HEK293 (cell line): ENCODE measurements at regions not wholly inside any gene's neighbourhood (a gene's known extent, or its start where the extent isn't known, plus 50 kb on each side); places are given as distances from the start of the nearest gene placed in this dataset.
A peak's percentile ranks its signal among the peaks of the same experiment; 100 is the strongest.

Source experiments
- CTCF ChIA-PET: fragments of 350-600 bp; formaldehyde crosslinking; extraction: SDS; loops from one replicate; lab custom pipeline; 2021; ENCODE audit warnings: antibody characterized with exemption; lab: Yijun Ruan, JAX
- POLR2A ChIA-PET: fragments of 300-600 bp; formaldehyde crosslinking; extraction: SDS; loops from one replicate; lab custom pipeline; 2020; ENCODE audit warnings: antibody characterized with exemption, inconsistent platforms; lab: Yijun Ruan, JAX
- H3K27ac ChIP-seq: fragments of 200-500 bp; sonication (Bioruptor generic); 2 replicates; pipeline ENCODE4 v1.5.1; 2014; ENCODE audit warnings: low read depth, low read length, control low read depth, inconsistent platforms; ENCODE audit errors: extremely low read depth
- H3K36me3 ChIP-seq, 2 experiments: fragments of 200-500 bp in 1 of 2; sonication (Bioruptor generic) in 1 of 2; 1 replicate in 1 of 2; 2 replicates in 1 of 2; pipeline ENCODE4 v1.5.1; 2014 to 2017; ENCODE audit warnings: inconsistent platforms in 2 of 2, low read length in 2 of 2; ENCODE audit not compliant: control insufficient read depth in 2 of 2, insufficient read depth in 1 of 2
- H3K4me1 ChIP-seq: fragments of 200-500 bp; sonication (Bioruptor generic); 2 replicates; pipeline ENCODE4 v1.5.1; 2014; ENCODE audit warnings: mild to moderate bottlenecking, low read length, inconsistent platforms; ENCODE audit not compliant: control insufficient read depth, insufficient read depth
- H3K4me3 ChIP-seq: 2 replicates; pipeline ENCODE4 v1.5.1; 2011; ENCODE audit warnings: low read depth, mild to moderate bottlenecking, control low read depth, low read length, moderate library complexity
- H3K9me3 ChIP-seq: fragments of 200-500 bp; sonication (Bioruptor generic); 2 replicates; pipeline ENCODE4 v1.5.1; 2014; ENCODE audit warnings: low read depth, low read length, inconsistent platforms; ENCODE audit not compliant: control insufficient read depth, insufficient read depth
- BCL11A ChIP-seq: fragments of 450-650 bp; formaldehyde crosslinking; IDR thresholded peaks from 2 replicates; pipeline ENCODE4 v1.5.1; 2016; ENCODE audit warnings: low read depth, missing biosample characterization, missing genetic modification characterization
- KLF8 ChIP-seq: fragments of 450-650 bp; formaldehyde crosslinking; IDR thresholded peaks from 2 replicates; pipeline ENCODE4 v1.5.1; 2016; ENCODE audit warnings: missing biosample characterization, missing genetic modification characterization
- REST ChIP-seq: fragments of 450-650 bp; formaldehyde crosslinking; IDR thresholded peaks from 2 replicates; pipeline ENCODE4 v1.5.1; 2016; ENCODE audit warnings: missing biosample characterization, missing genetic modification characterization
- SALL2 ChIP-seq: fragments of 450-650 bp; formaldehyde crosslinking; IDR thresholded peaks from 2 replicates; pipeline ENCODE4 v1.5.0; 2017; ENCODE audit warnings: missing biosample characterization, mild to moderate bottlenecking, missing genetic modification characterization, borderline replicate concordance
- SCRT1 ChIP-seq: fragments of 450-650 bp; formaldehyde crosslinking; IDR thresholded peaks from 2 replicates; pipeline ENCODE4 v1.5.1; 2016; ENCODE audit warnings: missing biosample characterization, missing genetic modification characterization, borderline replicate concordance
- SP3 ChIP-seq: fragments of 450-650 bp; formaldehyde crosslinking; IDR thresholded peaks from 2 replicates; pipeline ENCODE4 v1.5.1; 2016; ENCODE audit warnings: missing biosample characterization, missing genetic modification characterization
- TSHZ1 ChIP-seq: fragments of 450-650 bp; formaldehyde crosslinking; IDR thresholded peaks from 2 replicates; pipeline ENCODE4 v1.5.1; 2016; ENCODE audit warnings: missing biosample characterization, missing genetic modification characterization, borderline replicate concordance
- YY1 ChIP-seq: fragments of 450-650 bp; formaldehyde crosslinking; IDR thresholded peaks from 2 replicates; pipeline ENCODE4 v1.5.1; 2018; ENCODE audit warnings: missing biosample characterization, missing genetic modification characterization
- ZBTB11 ChIP-seq: fragments of 450-650 bp; formaldehyde crosslinking; conservative IDR thresholded peaks from 2 replicates; pipeline ENCODE4 v1.5.1; 2016; ENCODE audit warnings: low read depth, missing biosample characterization, missing genetic modification characterization
- ZNF138 ChIP-seq: fragments of 450-650 bp; formaldehyde crosslinking; IDR thresholded peaks from 2 replicates; pipeline ENCODE4 v1.5.1; 2016; ENCODE audit warnings: missing biosample characterization, missing genetic modification characterization, borderline replicate concordance
- ZNF19 ChIP-seq: fragments of 450-650 bp; formaldehyde crosslinking; IDR thresholded peaks from 2 replicates; pipeline ENCODE4; 2016; ENCODE audit warnings: missing biosample characterization, missing genetic modification characterization, low read depth
- ZNF248 ChIP-seq: fragments of 450-650 bp; formaldehyde crosslinking; IDR thresholded peaks from 2 replicates; pipeline ENCODE4 v1.5.1; 2017; ENCODE audit warnings: missing biosample characterization, missing genetic modification characterization
- ZNF292 ChIP-seq: fragments of 450-650 bp; formaldehyde crosslinking; IDR thresholded peaks from 2 replicates; pipeline ENCODE4 v1.5.1; 2016; ENCODE audit warnings: low read depth, missing biosample characterization, missing genetic modification characterization, borderline replicate concordance
- ZNF324 ChIP-seq: fragments of 450-650 bp; formaldehyde crosslinking; IDR thresholded peaks from 2 replicates; pipeline ENCODE4 v1.5.1; 2016; ENCODE audit warnings: missing biosample characterization, missing genetic modification characterization
- ZNF335 ChIP-seq: fragments of 450-650 bp; formaldehyde crosslinking; conservative IDR thresholded peaks from 2 replicates; pipeline ENCODE4 v1.5.1; 2016; ENCODE audit warnings: missing biosample characterization, missing genetic modification characterization
- ZNF350 ChIP-seq: fragments of 450-650 bp; formaldehyde crosslinking; IDR thresholded peaks from 2 replicates; pipeline ENCODE4 v1.5.0; 2017; ENCODE audit warnings: missing biosample characterization, mild to moderate bottlenecking, missing genetic modification characterization
- ZNF623 ChIP-seq: fragments of 450-650 bp; formaldehyde crosslinking; IDR thresholded peaks from 2 replicates; pipeline ENCODE4 v1.5.1; 2016; ENCODE audit warnings: missing biosample characterization, missing genetic modification characterization
- ZNF639 ChIP-seq: fragments of 450-650 bp; formaldehyde crosslinking; IDR thresholded peaks from 2 replicates; pipeline ENCODE4 v1.5.1; 2016; ENCODE audit warnings: missing biosample characterization, missing genetic modification characterization
- ZNF664 ChIP-seq: fragments of 450-650 bp; formaldehyde crosslinking; IDR thresholded peaks from 2 replicates; pipeline ENCODE4 v1.5.1; 2016; ENCODE audit warnings: missing biosample characterization, missing genetic modification characterization
- ZNF670 ChIP-seq: fragments of 450-650 bp; formaldehyde crosslinking; IDR thresholded peaks from 2 replicates; pipeline ENCODE4 v1.5.1; 2016; ENCODE audit warnings: missing biosample characterization, missing genetic modification characterization, low read depth
- ZNF768 ChIP-seq: fragments of 450-650 bp; formaldehyde crosslinking; IDR thresholded peaks from 2 replicates; pipeline ENCODE4 v1.5.1; 2018; ENCODE audit warnings: missing biosample characterization, mild to moderate bottlenecking, missing genetic modification characterization
- ZNF843 ChIP-seq: fragments of 450-650 bp; formaldehyde crosslinking; IDR thresholded peaks from 2 replicates; pipeline ENCODE4 v1.5.1; 2016; ENCODE audit warnings: missing biosample characterization, missing genetic modification characterization

GRCh38 chr2:71857636-71858035 is 290.0 kb downstream of the CYP26B1 start (continued):
- no peak for TF ChIP-seq SP3
- no peak for TF ChIP-seq ZNF350 (tag by site-specific recombination)
- no peak for TF ChIP-seq TSHZ1
- no peak for TF ChIP-seq BCL11A (tag by site-specific recombination)
- TF ChIP-seq ZBTB11: no peak
- TF ChIP-seq, all 188 proteins: peak for 0

- ChIA-PET CTCF (interaction anchor here (0.7 kb wide), 1 partner anchor 20 kb away, joined by 3 read pairs; no protein-coding TSS in a partner anchor), POLR2A (no interaction called here)
- Histone ChIP-seq H3K27ac (no peak overlapping the region), H3K4me3 (no peak overlapping the region), H3K36me3 (no peaks in the 10 kb centered on the region), H3K4me1 (no peaks in the 10 kb centered on the region), H3K9me3 (no peaks in the 10 kb centered on the region)
- TF ChIP-seq ZNF138 (no peak), ZNF324 (no peak), REST (peak; percentile 96), SALL2 (tag by site-specific recombination) (no peak)
Measured at GRCh38 chr2:71856773-71857525, 290.7 kb downstream of the CYP26B1 start.

GRCh38 chr2:71853858-71854257 is 293.8 kb downstream of the CYP26B1 start:
- H3K36me3 ChIP-seq: no peaks in the 10 kb centered on the region
- H3K4me3 ChIP-seq: no peak overlapping the region
- ChIA-PET POLR2A (no interaction called here), CTCF (interaction anchor here (0.6 to 1.2 kb wide), 4 partner anchors 15 to 180 kb away, joined by 3 to 4 read pairs (median 3); no protein-coding TSS in a partner anchor)
- no peaks in the 10 kb centered on the region for H3K4me1 ChIP-seq
- H3K27ac ChIP-seq: no peak overlapping the region
- H3K9me3 ChIP-seq: no peaks in the 10 kb centered on the region
- TF ChIP-seq ZNF248 (tag by site-specific recombination) (no peak), ZNF292 (no peak), YY1 (no peak), ZNF843 (tag by site-specific recombination) (no peak), ZNF623 (tag by site-specific recombination) (no peak), ZNF670 (no peak), ZNF639 (tag by site-specific recombination) (no peak), ZNF768 (no peak), SCRT1 (no peak), ZNF664 (no peak), ZNF335 (tag by site-specific recombination) (no peak), KLF8 (tag by site-specific recombination) (no peak), ZNF19 (tag by site-specific recombination) (no peak)
